ENCODE measurements at regions not wholly inside any gene's neighbourhood (a gene's known extent, or its start where the extent isn't known, plus 50 kb on each side); places are given as distances from the start of the nearest gene placed in this dataset.

GRCh38 chr2:4882941-4883340 lies 809.2 kb upstream of the SOX11 start:
- TF ChIP-seq CTCF (CRISPR knock-in tag; IDR thresholded peaks at IDR 0.05) (no peak), GABPA (IDR thresholded peaks at IDR 0.05; ENCODE audit: low read depth, low read length) (no peak), GABPA (CRISPR knock-in tag; IDR thresholded peaks at IDR 0.05; ENCODE audit: low read depth) (no peak), SUZ12 (IDR thresholded peaks at IDR 0.05; ENCODE audit: low read depth, low read length) (no peak)
